ENCODE measurements at regions not wholly inside any gene's neighbourhood (a gene's known extent, or its start where the extent isn't known, plus 50 kb on each side); places are given as distances from the start of the nearest gene placed in this dataset.

DNA sequence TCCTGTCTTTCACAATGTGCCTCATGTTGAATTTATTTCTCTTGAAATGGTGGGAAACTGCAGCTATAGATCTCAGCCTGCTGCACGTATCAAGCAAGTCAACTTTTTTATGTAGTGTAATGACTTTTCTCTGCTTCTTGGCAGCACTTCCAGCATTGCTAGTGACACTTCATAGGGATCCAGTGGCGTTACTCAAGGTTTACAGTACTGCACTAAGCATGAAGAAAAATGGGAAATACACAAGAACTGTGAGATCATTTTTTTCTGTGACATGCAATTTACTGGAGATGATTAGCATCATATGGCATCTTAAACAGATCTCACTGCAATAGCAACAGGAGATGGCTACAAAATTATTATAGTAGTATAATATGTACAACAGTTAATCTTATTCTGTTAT is 90.9 kb downstream of the POLR1F start:
- H3K4me3 ChIP-seq (ENCODE audit: low read depth in 1 of 2, low read length in 2 of 2): no peak overlapping the region
- no peak overlapping the region for H3K9ac ChIP-seq (ENCODE audit: low read depth, low read length)
- H3K36me3 ChIP-seq (ENCODE audit: insufficient read depth, low read length): no peaks in the 10 kb centered on the region
- no peak overlapping the region for H2AFZ ChIP-seq (ENCODE audit: low read depth, low read length)
- no peaks in the 10 kb centered on the region for H3K9me3 ChIP-seq (ENCODE audit: insufficient read depth, low read length, severe bottlenecking)
- H4K20me1 ChIP-seq (ENCODE audit: insufficient read depth, low read length): no peaks in the 10 kb centered on the region
- no peak overlapping the region for H3K27ac ChIP-seq (ENCODE audit: low read length)
- no peak for TF ChIP-seq EZH2 (IDR thresholded peaks at IDR 0.05; ENCODE audit: borderline replicate concordance, low read depth, low read length, severe bottlenecking)
- TF ChIP-seq, protein P1, sequence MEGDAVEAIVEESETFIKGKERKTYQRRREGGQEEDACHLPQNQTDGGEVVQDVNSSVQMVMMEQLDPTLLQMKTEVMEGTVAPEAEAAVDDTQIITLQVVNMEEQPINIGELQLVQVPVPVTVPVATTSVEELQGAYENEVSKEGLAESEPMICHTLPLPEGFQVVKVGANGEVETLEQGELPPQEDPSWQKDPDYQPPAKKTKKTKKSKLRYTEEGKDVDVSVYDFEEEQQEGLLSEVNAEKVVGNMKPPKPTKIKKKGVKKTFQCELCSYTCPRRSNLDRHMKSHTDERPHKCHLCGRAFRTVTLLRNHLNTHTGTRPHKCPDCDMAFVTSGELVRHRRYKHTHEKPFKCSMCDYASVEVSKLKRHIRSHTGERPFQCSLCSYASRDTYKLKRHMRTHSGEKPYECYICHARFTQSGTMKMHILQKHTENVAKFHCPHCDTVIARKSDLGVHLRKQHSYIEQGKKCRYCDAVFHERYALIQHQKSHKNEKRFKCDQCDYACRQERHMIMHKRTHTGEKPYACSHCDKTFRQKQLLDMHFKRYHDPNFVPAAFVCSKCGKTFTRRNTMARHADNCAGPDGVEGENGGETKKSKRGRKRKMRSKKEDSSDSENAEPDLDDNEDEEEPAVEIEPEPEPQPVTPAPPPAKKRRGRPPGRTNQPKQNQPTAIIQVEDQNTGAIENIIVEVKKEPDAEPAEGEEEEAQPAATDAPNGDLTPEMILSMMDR (IDR thresholded peaks at IDR 0.05; ENCODE audit: borderline replicate concordance, extremely low read depth, low read length, poor library complexity, severe bottlenecking): no peak
- ATAC-seq (ENCODE audit: insufficient read depth, low read depth) (no peak), DNase-seq (no peak)
- no peaks in the 10 kb centered on the region for H3K4me1 ChIP-seq (ENCODE audit: insufficient read depth, low read length)
- no peaks in the 10 kb centered on the region for H3K27me3 ChIP-seq (ENCODE audit: insufficient read depth, low read length, poor library complexity)
- no peaks in the 10 kb centered on the region for H3K79me2 ChIP-seq (ENCODE audit: insufficient read depth, low read length)
- H3K4me2 ChIP-seq (ENCODE audit: insufficient read depth, low read length): no peak overlapping the region

DNA sequence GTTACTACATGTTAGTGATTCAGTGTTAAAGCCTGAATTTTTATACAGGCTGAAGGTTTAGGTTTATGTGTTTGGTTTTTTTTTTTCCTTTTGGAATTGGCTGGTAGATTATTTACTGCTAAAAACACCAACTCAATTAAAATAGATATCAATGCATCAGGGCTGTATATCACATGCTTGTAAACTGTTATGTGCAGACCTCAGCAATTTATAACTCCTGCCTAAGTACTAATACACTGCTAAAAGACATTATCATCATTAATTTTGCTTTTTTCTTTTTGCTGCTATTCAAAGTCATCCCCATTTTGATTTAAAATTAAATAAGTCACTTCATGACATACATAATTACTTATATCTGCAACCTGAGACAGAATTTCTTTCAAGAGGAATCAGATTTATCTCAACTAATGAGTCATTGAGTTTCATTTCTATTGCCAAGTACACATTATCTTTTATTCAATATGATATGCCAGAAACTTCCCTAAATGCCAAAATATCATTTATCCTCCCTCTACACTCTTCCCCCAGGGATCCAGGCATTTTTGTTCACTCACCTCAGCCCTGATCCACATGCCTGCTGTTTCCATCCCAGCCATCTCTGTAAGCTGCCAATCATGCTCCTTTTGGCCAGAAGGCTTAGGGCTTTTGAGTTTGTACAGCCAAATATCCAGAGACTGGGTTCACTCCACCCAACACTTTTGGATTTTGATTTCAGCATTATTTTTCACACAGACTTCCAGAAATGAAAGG is 98.5 kb downstream of the POLR1F start:
- Histone ChIP-seq H3K9me3 (ENCODE audit: insufficient read depth, low read length, severe bottlenecking) (no peaks in the 10 kb centered on the region), H3K4me1 (ENCODE audit: insufficient read depth, low read length) (no peaks in the 10 kb centered on the region), H2AFZ (ENCODE audit: low read depth, low read length) (no peak overlapping the region), H3K9ac (ENCODE audit: low read depth, low read length) (no peak overlapping the region), H4K20me1 (ENCODE audit: insufficient read depth, low read length) (no peaks in the 10 kb centered on the region), H3K36me3 (ENCODE audit: insufficient read depth, low read length) (no peaks in the 10 kb centered on the region), H3K27ac (ENCODE audit: low read length) (no peak overlapping the region), H3K27me3 (ENCODE audit: insufficient read depth, low read length, poor library complexity) (no peaks in the 10 kb centered on the region), H3K4me2 (ENCODE audit: insufficient read depth, low read length) (no peak overlapping the region), H3K79me2 (ENCODE audit: insufficient read depth, low read length) (no peaks in the 10 kb centered on the region), H3K4me3 (ENCODE audit: low read depth in 1 of 2, low read length in 2 of 2) (no peak overlapping the region)
- DNase-seq: no peak
- TF ChIP-seq, protein P1 (IDR thresholded peaks at IDR 0.05; ENCODE audit: borderline replicate concordance, extremely low read depth, low read length, poor library complexity, severe bottlenecking): no peak
- TF ChIP-seq EZH2 (IDR thresholded peaks at IDR 0.05; ENCODE audit: borderline replicate concordance, low read depth, low read length, severe bottlenecking): no peak
- no peak for ATAC-seq (ENCODE audit: insufficient read depth, low read depth)

DNA sequence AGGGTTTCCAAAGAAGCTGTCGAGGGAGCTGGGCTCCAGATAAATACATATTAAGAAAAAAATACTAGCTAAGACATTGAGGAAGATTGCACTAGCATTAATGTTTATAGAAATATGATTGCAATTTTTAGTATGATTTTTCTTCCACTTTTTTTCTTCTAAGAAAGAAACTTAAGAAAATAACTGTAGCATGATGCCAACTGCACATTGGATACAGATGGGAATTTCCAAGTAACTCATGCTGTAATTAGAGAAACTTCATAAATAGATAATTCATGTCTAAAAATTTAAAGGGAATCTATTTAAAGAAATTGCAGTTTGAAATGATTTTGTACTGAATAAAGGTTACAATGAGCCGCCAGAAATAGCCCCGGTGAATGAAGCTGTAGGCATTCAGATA is 119.4 kb downstream of the POLR1F start:
- no peak for DNase-seq
- no peak for ATAC-seq (ENCODE audit: insufficient read depth, low read depth)

More for the DNA sequence above, 119.4 kb downstream of the POLR1F start:
- no peak overlapping the region for H3K4me2 ChIP-seq (ENCODE audit: insufficient read depth, low read length)
- H3K4me1 ChIP-seq (ENCODE audit: insufficient read depth, low read length): no peaks in the 10 kb centered on the region
- no peaks in the 10 kb centered on the region for H4K20me1 ChIP-seq (ENCODE audit: insufficient read depth, low read length)
- H3K9ac ChIP-seq (ENCODE audit: low read depth, low read length): no peak overlapping the region
- no peak for TF ChIP-seq EZH2 (IDR thresholded peaks at IDR 0.05; ENCODE audit: borderline replicate concordance, low read depth, low read length, severe bottlenecking)
- TF ChIP-seq, protein P1 (IDR thresholded peaks at IDR 0.05; ENCODE audit: borderline replicate concordance, extremely low read depth, low read length, poor library complexity, severe bottlenecking): no peak
- no peaks in the 10 kb centered on the region for H3K9me3 ChIP-seq (ENCODE audit: insufficient read depth, low read length, severe bottlenecking)
- no peak overlapping the region for H3K27ac ChIP-seq (ENCODE audit: low read length)
- no peaks in the 10 kb centered on the region for H3K27me3 ChIP-seq (ENCODE audit: insufficient read depth, low read length, poor library complexity)
- H3K36me3 ChIP-seq (ENCODE audit: insufficient read depth, low read length): no peaks in the 10 kb centered on the region
- H2AFZ ChIP-seq (ENCODE audit: low read depth, low read length): no peak overlapping the region
- no peaks in the 10 kb centered on the region for H3K79me2 ChIP-seq (ENCODE audit: insufficient read depth, low read length)
- H3K4me3 ChIP-seq (ENCODE audit: low read depth in 1 of 2, low read length in 2 of 2): no peak overlapping the region
